ENCODE measurements at regions not wholly inside any gene's neighbourhood (a gene's known extent, or its start where the extent isn't known, plus 50 kb on each side); places are given as distances from the start of the nearest gene placed in this dataset.
"Not testable (repeated sequence)": the region's sequence is repeated elsewhere in the genome, so short reads cannot be mapped to it uniquely, and the experiment has no call there.

DNA sequence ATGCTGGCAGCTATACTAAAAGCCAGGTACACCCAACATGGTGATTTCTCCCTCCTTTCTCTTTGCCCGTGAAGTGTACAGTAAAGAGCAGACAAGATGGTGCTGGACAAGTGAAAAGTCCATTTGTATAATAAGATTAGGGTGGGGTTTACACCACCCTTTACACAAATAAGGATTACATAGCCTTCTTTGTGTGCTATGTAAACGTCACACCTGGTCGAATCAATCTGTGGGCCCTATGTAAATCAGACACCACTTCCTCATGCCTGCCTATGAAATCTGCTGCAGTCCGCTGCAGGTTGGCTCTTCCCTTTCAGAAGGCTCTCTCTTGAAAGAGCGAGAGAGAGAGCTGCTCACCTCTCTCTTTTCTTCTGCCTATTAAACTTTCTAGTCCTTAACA, 1054.3 kb upstream of the SLC39A10 start:
- no peak for DNase-seq

- no peak for DNase-seq
Measured at GRCh38 chr2:194591192-194591591, 1065.8 kb upstream of the SLC39A10 start.

- DNase-seq = no peak
Measured at GRCh38 chr2:194587739-194588270, 1069.2 kb upstream of the SLC39A10 start.

DNA sequence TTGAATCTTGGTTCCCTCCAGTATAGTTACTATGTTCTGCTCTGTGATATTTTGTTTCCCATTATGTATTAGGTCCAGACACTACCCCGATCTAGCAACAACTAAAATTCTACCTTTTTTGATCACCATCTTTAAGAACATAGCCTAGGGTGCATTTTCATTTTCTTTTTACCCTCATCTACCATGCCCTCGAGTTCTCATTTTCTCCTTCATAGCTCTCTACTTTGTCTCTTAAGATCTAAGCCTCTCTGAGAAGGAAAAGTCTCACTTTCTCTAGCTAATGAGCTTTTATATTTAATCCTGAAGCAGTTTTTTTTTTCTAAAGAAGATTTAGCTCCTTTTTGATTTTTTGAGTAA, 1089.4 kb upstream of the SLC39A10 start:
- DNase-seq = no peak

- DNase-seq = no peak
Measured at GRCh38 chr2:194566907-194567660, 1089.9 kb upstream of the SLC39A10 start.

DNA sequence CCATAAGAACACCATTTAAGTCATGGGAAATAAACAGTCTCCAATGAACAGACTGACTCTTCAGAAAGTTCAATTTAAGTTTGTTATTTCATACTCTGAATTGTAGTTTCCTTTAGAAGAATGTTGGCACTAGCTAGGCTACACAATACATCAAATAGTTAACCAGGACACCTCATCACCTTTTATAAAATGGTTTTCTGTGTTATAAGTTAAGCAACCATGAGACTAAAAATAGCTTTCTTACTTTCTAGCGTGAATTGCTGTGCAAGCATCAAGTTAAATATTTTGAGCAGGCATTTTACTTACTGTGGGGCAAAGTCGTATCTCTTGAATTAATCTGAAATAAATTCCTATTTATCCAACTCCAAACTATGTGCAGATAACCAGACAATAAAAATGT, 1092.6 kb upstream of the SLC39A10 start:
- DNase-seq = no peak

- no peak for DNase-seq
Measured at GRCh38 chr2:194562329-194562728, 1094.7 kb upstream of the SLC39A10 start.

DNA sequence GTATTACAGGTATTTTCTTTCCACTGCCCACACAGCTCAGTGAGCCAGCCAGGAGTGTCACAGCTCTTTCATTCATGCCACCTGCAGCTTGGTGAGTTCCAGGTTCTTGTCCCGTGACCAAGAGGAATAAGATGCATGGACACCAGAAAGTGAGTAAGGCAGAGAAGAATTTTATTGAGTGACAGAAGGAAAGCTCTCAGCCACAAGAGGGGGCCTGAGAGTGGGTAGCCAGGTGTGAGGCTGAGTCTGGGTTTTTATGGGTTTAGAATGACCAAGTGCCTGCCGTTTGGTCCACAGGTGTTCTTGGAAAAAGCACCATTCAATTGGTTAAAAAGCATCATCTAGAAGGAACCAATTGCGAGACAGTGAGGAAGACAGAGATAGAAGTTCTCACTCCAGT, 1097.1 kb upstream of the SLC39A10 start:
- DNase-seq = no peak

DNA sequence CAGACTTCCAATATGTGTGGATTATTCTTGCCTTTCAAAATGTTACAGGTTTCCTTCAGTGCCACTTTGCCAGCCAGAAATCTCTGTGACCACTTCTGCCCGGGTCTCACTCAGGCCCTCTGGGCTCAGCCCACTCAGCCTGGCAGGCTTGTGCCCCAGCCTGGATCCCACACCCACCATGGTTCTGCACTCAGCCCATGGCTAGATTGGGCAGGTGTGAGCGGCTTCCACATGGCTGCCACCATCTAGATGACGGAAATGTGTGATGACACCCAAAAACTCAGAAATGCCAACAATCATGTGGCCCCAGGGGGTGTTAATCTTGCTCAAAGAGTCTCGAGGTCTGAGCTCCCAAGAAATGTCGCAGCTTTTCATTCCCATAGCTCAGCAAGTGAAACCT, 1097.5 kb upstream of the SLC39A10 start:
- no peak for DNase-seq

DNA sequence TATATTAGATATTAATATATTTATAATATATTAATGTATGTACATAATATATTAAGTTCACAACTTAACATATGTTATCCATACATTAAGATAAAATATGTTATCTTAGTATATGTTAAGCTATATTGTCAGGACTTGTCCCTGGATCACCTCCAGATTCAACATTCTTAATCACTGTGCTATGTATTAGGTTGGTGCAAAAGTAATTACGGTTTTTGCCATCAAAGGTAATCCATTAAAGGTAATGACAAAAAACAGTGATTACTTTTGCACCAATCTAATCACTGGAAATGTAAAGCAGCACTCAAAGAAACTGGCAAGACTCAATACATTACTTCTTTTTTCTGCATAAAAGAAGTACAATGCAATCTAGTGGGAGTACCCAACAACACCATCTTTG, 1099.0 kb upstream of the SLC39A10 start:
- DNase-seq = no peak

DNA sequence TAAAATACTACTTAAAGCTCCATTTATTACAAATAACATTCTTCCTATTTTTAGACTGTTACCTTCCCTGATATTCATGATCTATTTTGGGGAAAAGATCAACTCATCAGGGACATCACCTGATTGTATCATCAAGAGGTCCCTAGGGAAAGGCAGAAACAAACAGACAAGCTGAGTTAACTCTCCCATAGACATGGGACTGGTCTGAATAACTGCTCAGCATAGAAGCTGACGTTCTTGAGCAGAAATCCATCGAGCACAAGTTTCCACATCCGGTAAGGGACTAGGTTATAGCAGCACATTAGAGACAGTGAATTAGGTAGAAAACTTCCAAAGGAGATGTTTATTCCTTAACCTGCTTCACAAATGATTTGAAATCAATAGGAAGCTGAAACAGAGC, 1100.4 kb upstream of the SLC39A10 start:
- DNase-seq = no peak

GRCh38 chr2:194553980-194554379, 1103.0 kb upstream of the SLC39A10 start:
- DNase-seq = no peak

DNA sequence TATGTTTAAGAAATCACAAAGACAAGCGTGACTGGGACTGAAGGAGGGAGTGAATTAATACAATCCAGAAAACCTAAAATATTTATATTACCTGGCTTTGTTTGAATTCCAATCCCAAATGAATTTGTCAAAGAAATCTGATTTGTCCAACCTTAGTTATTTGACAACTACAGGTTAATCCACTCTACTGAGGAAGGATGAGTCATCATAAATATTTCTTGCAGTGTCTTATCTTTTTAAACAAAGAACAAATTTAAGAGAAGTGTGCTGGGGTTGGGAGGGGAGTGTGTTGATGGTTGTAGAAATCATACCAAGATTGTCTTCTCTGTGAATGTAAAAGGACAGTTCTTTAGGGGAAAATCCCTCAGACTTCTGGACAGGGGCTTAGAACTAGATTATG, 1106.3 kb upstream of the SLC39A10 start:
- no peak for DNase-seq

GRCh38 chr2:194549387-194549786, 1107.6 kb upstream of the SLC39A10 start:
- no peak for DNase-seq

GRCh38 chr2:194545978-194546377, 1111.0 kb upstream of the SLC39A10 start:
- no peak for DNase-seq

DNA sequence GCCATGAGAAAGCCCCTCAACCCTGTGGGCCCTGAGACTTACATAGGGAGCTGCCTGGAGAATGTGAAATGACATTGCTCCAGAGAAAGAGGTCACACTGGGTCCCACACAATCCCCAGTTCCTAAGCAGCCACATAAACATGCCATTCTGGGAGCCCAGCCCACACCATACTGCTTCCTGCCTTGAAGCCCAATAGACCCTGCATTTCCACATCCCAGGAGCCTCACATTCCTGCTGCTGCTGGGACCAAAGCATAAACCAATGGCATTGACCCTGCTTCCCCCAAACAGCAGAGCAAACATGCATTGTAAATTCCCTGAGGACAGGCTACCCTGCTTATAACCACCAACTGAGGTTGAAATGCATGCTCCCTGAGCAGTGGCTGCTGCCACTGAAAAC, 1117.6 kb upstream of the SLC39A10 start:
- no peak for DNase-seq

DNA sequence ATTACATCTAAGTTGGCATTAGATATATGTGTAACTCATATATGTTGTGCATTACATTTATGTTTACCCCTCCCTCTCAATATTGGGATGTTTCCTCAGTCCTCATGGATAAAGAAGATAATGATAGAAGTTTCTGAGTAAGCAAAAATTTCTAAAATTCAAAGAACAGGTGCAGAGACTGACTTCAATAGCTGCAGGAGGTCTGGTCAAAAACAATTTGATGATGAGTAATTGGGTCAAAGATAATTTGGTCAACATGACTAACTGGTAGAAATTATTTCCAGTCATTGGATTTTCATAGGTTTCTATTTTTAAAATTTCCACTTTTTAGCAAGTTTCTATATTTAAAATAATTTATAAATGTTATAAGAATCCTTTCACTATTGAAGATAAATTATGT, 1130.9 kb upstream of the SLC39A10 start:
- no peak for DNase-seq

- no peak for DNase-seq
Measured at GRCh38 chr2:194514281-194514680, 1142.7 kb upstream of the SLC39A10 start.

- DNase-seq = not testable (repeated sequence)
Measured at GRCh38 chr2:194511070-194511469, 1146.0 kb upstream of the SLC39A10 start.

GRCh38 chr2:194504876-194505275, 1152.2 kb upstream of the SLC39A10 start:
- DNase-seq = not testable (repeated sequence)

DNA sequence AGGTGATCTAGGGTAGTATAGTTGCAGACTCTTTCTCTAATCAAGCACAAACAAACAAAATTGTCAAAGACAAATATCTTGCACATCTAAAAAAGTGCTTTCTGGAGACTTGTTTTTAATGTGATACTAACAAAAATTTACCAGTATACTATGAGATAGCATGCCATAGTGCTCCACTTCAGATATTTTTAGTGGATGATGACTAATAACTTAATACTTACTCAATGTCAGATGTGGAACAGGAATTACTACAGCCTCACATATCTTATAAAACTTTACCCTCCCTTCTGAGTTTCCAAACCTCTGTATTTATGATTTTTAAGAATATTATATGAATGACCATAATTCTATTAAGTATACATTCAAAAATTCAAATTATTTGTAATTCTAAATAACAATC, 1162.0 kb upstream of the SLC39A10 start:
- no peak for DNase-seq

DNA sequence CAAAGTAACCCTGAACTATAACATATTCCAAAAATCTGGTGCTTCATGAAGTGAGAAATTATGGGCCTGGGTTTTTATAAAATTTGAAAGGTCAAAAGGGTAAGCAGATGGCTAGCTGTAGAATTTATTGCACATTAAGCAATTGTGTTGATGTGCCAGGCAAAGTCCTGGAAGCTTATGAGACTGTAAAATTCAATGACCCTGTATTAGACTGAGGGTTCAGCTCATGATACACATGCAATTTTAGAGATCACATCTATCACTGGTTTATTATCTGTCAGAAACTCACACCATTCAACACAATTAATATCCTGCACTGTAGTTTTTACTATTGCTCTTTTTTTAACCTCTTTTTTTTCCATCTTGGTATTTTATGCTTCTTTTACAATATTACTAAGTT, 1162.6 kb upstream of the SLC39A10 start:
- DNase-seq = no peak

DNA sequence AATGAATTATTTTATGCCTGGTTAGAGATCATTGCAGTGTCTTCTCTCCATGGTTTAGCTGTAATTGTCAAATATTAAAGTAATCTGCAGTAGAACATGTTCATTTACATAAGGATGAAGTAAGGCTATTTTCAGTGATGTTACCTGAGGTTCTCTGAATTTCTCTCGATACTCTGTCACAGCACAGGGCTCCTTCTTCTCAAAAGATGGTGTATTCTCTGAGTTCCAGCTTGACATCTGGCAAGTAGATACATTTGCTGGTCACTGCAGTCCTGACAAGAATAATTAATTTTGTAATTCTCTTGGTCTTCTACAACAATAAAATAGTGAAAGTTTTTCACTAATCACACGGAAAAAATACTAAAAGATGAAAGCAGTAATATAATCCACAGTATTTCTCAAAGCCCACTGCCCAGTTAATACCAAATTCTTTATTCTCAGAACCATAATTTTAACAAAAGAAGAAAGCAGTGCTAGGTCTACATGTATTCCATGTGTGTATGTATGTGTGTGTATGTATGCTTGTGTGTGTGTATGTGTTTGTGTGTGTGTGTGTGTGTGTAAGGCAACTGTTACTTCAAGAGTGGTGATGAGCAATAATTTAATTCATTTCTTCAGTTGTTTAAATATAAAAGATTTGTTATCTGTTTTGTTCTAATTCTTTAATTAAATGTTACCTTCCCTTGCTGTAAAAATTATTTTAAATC, 1165.5 kb upstream of the SLC39A10 start:
- DNase-seq = no peak

- DNase-seq = no peak
Measured at GRCh38 chr2:194486326-194486725, 1170.7 kb upstream of the SLC39A10 start.

DNA sequence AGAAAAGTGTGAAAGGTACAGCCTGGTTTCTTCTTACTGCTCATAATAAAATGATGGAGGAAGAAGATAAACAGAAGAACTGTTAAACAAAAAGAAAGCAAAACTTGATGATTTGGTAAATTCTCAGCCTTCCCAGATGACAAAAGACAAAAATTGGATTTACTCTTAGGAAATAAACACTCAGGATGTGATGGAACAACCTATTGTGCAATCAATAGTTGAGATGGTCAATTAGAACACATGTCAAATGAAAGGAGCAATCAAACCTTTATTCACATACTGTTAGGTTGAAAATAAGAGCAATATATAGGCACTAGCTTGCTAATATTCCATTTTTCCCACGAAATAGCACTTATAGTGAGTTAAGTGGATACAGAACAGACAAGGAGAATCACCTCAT, 1174.0 kb upstream of the SLC39A10 start:
- no peak for DNase-seq
